Suprapubic skin (tissue), 4 donors: ENCODE measurements at regions not wholly inside any gene's neighbourhood (a gene's known extent, or its start where the extent isn't known, plus 50 kb on each side); places are given as distances from the start of the nearest gene placed in this dataset.

Experiments
- DNase-seq, 2 donors: peaks; one replicate each; pipeline ENCODE4 v3.0.0-alpha.2; 2019; ENCODE audit warnings: low spot score in 2 of 2
- H3K27ac ChIP-seq: fragments of 200-600 bp; sonication (generic); one replicate; pipeline ENCODE4 v1.5.1; 2019
- H3K27me3 ChIP-seq: fragments of 200-600 bp; sonication (generic); one replicate; pipeline ENCODE4 v1.5.1; 2019
- H3K36me3 ChIP-seq: fragments of 200-600 bp; sonication (generic); one replicate; pipeline ENCODE4 v1.5.1; 2019
- H3K4me1 ChIP-seq: fragments of 200-600 bp; sonication (generic); one replicate; pipeline ENCODE4 v1.5.1; 2019
- H3K4me3 ChIP-seq: fragments of 200-600 bp; sonication (generic); one replicate; pipeline ENCODE4 v1.5.1; 2019; ENCODE audit warnings: mild to moderate bottlenecking
- H3K9me3 ChIP-seq: fragments of 200-600 bp; sonication (generic); one replicate; pipeline ENCODE4 v1.5.1; 2019
- CTCF ChIP-seq, 2 donors: fragments of 200-600 bp in 1 of 2; fragments of 450-650 bp in 1 of 2; sonication (generic) in 1 of 2; IDR thresholded peaks; one replicate each; pipeline ENCODE4 v1.5.1; 2016 to 2019; ENCODE audit warnings: antibody characterized with exemption in 2 of 2, mild to moderate bottlenecking in 1 of 2, moderate library complexity in 1 of 2
- EP300 ChIP-seq: sonication (generic); formaldehyde crosslinking; IDR thresholded peaks from one replicate; pipeline ENCODE4 v1.6.1; 2017; ENCODE audit warnings: antibody characterized with exemption
- POLR2A ChIP-seq, 2 donors: fragments of 450-650 bp; IDR thresholded peaks; one replicate each; pipeline ENCODE4 v1.6.1; 2017; ENCODE audit warnings: antibody characterized with exemption in 2 of 2, mild to moderate bottlenecking in 2 of 2, moderate library complexity in 2 of 2
- POLR2AphosphoS5 ChIP-seq, 3 donors: sonication (generic); formaldehyde crosslinking; IDR thresholded peaks; one replicate each; pipeline ENCODE4 v1.6.1; 2017; ENCODE audit warnings: antibody characterized with exemption in 3 of 3
- WGBS: methylation state at CpG from one replicate; pipeline ENCODE4 v1.1.5; 2018; 5-methylcytosine and 5-hydroxymethylcytosine counted together

GRCh38 chr18:56327191-56327885, 311.1 kb downstream of the TXNL1 start:
- H3K9me3 ChIP-seq, result no peaks in the 10 kb centered on the region
- no peaks in the 10 kb centered on the region for H3K27me3 ChIP-seq
- no peak for DNase-seq
- no peak overlapping the region for H3K27ac ChIP-seq
- H3K36me3 ChIP-seq, result no peaks in the 10 kb centered on the region
- WGBS, result 38% methylated on average over 7 of the region's 7 CpGs
- TF ChIP-seq POLR2AphosphoS5 (IDR thresholded peaks at IDR 0.05) (no peak), POLR2A (IDR thresholded peaks at IDR 0.05) (no peak), EP300 (no peak), CTCF (IDR thresholded peaks at IDR 0.05) (no peak)
- peaks cover 25% of the 10 kb centered on the region for H3K4me1 ChIP-seq
- H3K4me3 ChIP-seq, result no peak overlapping the region

DNA sequence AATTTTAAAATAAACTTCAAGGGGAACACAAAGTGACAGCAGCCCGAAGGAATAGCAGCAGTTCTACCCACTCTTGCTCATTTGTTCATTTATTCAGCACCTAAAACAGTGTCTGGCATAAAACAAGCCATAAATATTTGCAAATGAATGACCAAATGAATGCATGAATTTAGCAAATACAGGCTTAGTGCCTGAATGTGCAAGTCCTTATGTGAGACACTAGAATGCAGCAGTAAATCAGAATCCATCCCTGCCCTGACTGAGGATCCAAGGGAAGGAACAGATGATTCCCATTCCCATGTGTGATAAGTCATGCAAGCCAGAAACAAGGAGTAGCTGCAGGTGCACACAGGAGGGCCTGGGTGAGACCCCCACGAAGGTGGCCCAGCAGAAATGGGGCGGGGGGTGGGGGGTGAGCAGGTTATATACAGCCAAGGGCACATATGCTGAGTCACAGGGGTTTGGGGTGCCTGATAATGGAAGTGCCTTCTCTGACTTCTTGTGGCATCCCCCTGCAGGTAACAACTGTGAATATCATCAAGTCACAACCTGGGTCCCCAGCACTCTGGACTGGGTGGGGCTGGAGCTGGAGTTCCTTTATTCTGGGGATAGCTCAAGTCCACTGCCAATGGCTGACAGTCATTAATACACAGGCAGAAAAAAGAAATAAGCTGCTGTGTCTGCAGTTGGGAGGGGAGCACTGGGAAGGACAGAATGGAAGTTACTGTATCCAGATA, 311.9 kb downstream of the TXNL1 start:
- H3K4me1 ChIP-seq, result peaks cover 31% of the 10 kb centered on the region
- no peak for TF ChIP-seq CTCF (IDR thresholded peaks at IDR 0.05)
- H3K36me3 ChIP-seq, result no peaks in the 10 kb centered on the region
- WGBS, result 54% methylated on average over 3 of the region's 3 CpGs
- no peak for DNase-seq
- H3K27ac ChIP-seq, result no peak overlapping the region
- no peaks in the 10 kb centered on the region for H3K27me3 ChIP-seq
- no peaks in the 10 kb centered on the region for H3K9me3 ChIP-seq
- H3K4me3 ChIP-seq, result no peak overlapping the region

DNA sequence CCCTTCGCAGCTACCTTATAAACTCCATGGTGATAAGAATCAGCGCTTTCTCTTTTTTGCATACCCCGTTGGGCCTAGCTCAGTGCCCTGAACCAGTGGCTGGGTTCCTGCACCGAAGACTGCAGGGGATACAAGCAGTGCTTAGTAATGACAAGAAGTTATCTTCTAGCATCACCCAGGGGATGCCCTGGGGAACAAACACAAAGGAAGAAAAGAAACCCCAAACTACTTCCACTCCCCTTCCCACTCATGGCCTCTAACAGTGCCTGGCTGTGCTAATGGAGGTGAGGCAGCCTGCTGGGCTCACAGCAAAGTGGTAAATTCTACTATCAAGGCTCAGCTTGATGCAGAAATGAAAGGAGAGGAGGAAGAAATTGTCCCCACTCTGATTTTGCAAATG, 314.7 kb downstream of the TXNL1 start:
- no peak for DNase-seq
- TF ChIP-seq CTCF (IDR thresholded peaks at IDR 0.05) (no peak), POLR2AphosphoS5 (IDR thresholded peaks at IDR 0.05) (no peak), EP300 (no peak), POLR2A (IDR thresholded peaks at IDR 0.05) (no peak)
- Histone ChIP-seq H3K27me3 (no peaks in the 10 kb centered on the region), H3K4me3 (no peak overlapping the region), H3K36me3 (no peaks in the 10 kb centered on the region), H3K27ac (no peak overlapping the region), H3K9me3 (no peaks in the 10 kb centered on the region), H3K4me1 (peaks cover 35% of the 10 kb centered on the region)
- 76% methylated on average over 4 of the region's 4 CpGs for WGBS

DNA sequence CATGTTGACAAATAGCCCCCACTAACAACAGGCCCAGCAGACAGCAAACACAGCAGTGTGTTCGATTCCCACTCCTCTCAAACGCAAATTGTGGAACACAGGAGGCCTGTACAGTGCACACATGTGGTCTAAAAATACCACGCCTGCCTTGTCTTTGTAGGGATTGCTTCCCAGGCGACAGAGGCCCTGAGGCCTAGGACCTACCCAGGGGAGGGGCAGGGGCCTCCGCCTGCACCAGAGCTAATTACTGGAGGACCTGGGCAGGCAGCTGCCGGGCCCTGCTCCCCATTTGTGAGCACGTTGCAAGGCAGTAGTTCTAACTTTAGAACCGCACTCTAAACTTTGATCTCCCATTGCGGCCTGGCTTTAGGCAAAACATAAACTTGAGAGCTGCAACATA, 316.0 kb downstream of the TXNL1 start:
- DNase-seq, result no peak
- Histone ChIP-seq H3K27ac (no peak overlapping the region), H3K36me3 (no peaks in the 10 kb centered on the region), H3K9me3 (no peaks in the 10 kb centered on the region), H3K4me1 (peaks cover 33% of the 10 kb centered on the region), H3K27me3 (no peaks in the 10 kb centered on the region), H3K4me3 (no peak overlapping the region)
- 31% methylated on average over 9 of the region's 9 CpGs for WGBS
- TF ChIP-seq POLR2A (IDR thresholded peaks at IDR 0.05) (no peak), CTCF (IDR thresholded peaks at IDR 0.05) (no peak), EP300 (no peak), POLR2AphosphoS5 (IDR thresholded peaks at IDR 0.05) (no peak)

DNA sequence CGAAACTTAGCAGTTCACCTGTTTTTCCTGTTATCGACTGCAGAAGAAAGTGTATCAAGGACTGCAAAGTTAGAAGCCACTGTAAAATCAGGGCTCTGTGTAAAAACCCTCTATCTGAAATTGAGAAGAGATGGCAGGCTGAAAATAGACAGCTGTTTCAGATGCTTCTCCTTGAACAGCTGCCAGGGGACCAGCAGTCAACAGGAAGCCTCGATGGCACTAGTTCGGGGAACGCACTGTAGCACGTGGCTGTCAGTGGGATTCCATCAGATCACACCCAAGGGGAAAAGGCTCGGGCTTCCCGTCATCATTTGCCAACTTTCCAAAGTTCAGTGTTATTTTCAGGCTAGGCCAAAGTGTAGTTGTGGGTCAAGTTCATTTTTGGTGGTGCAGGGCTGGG, 316.9 kb downstream of the TXNL1 start:
- Histone ChIP-seq H3K9me3 (no peaks in the 10 kb centered on the region), H3K4me1 (peaks cover 24% of the 10 kb centered on the region), H3K36me3 (no peaks in the 10 kb centered on the region), H3K27ac (no peak overlapping the region), H3K27me3 (no peaks in the 10 kb centered on the region), H3K4me3 (no peak overlapping the region)
- 31% methylated on average over 8 of the region's 8 CpGs for WGBS
- TF ChIP-seq POLR2A (IDR thresholded peaks at IDR 0.05) (no peak), CTCF (IDR thresholded peaks at IDR 0.05) (no peak), POLR2AphosphoS5 (IDR thresholded peaks at IDR 0.05) (no peak), EP300 (no peak)
- no peak for DNase-seq
